GM19351 (cell line): ENCODE measurements at regions not wholly inside any gene's neighbourhood (a gene's known extent, or its start where the extent isn't known, plus 50 kb on each side); places are given as distances from the start of the nearest gene placed in this dataset.

Experiments
- ATAC-seq: cut with Tn5 transposase; IDR thresholded peaks from one replicate; pipeline ENCODE4 v1.9.1; 2021; ENCODE audit warnings: mild to moderate bottlenecking, moderate library complexity; ENCODE audit not compliant: unreplicated experiment

GRCh38 chr5:63374085-63374484 is 588.2 kb downstream of the HTR1A start:
- ATAC-seq, result no peak

- ATAC-seq, result no peak
These were observed 611.1 kb downstream of the HTR1A start for GRCh38 chr5:63351164-63351563.

GRCh38 chr5:63346451-63346850 is 615.8 kb downstream of the HTR1A start:
- no peak for ATAC-seq

GRCh38 chr5:63341442-63341841 is 620.8 kb downstream of the HTR1A start:
- no peak for ATAC-seq

- ATAC-seq, result no peak
These were observed 638.3 kb downstream of the HTR1A start for GRCh38 chr5:63323926-63324325.

- no peak for ATAC-seq
These were observed 647.7 kb downstream of the HTR1A start for GRCh38 chr5:63314551-63314950.

- ATAC-seq, result no peak
These were observed 651.6 kb downstream of the HTR1A start for GRCh38 chr5:63310644-63311043.

- no peak for ATAC-seq
These were observed 655.3 kb downstream of the HTR1A start for GRCh38 chr5:63306909-63307308.

GRCh38 chr5:63293317-63293716 is 668.9 kb downstream of the HTR1A start:
- no peak for ATAC-seq

GRCh38 chr5:63286724-63287123 is 675.5 kb downstream of the HTR1A start:
- ATAC-seq, result no peak

GRCh38 chr5:63263411-63263810 is 684.8 kb downstream of the LRRC70 start:
- no peak for ATAC-seq

- no peak for ATAC-seq
These were observed 683.8 kb downstream of the LRRC70 start for GRCh38 chr5:63262185-63262981.

GRCh38 chr5:63261695-63262094 is 683.1 kb downstream of the LRRC70 start:
- no peak for ATAC-seq

- no peak for ATAC-seq
These were observed 677.0 kb downstream of the LRRC70 start for GRCh38 chr5:63255594-63255993.

- ATAC-seq, result no peak
These were observed 672.3 kb downstream of the LRRC70 start for GRCh38 chr5:63250939-63251338.

- ATAC-seq, result no peak
These were observed 671.3 kb downstream of the LRRC70 start for GRCh38 chr5:63249960-63250359.

GRCh38 chr5:63247651-63248050 is 669.0 kb downstream of the LRRC70 start:
- no peak for ATAC-seq

- no peak for ATAC-seq
These were observed 666.7 kb downstream of the LRRC70 start for GRCh38 chr5:63245271-63245670.

- no peak for ATAC-seq
These were observed 661.6 kb downstream of the LRRC70 start for GRCh38 chr5:63240063-63240755.

- ATAC-seq, result no peak
These were observed 655.3 kb downstream of the LRRC70 start for GRCh38 chr5:63233911-63234310.

- no peak for ATAC-seq
These were observed 654.7 kb downstream of the LRRC70 start for GRCh38 chr5:63233361-63233760.

GRCh38 chr5:63230754-63231153 is 652.1 kb downstream of the LRRC70 start:
- ATAC-seq, result no peak
